ENCODE measurements at regions not wholly inside any gene's neighbourhood (a gene's known extent, or its start where the extent isn't known, plus 50 kb on each side); places are given as distances from the start of the nearest gene placed in this dataset.
"Not testable (repeated sequence)": the region's sequence is repeated elsewhere in the genome, so short reads cannot be mapped to it uniquely, and the experiment has no call there.

DNA sequence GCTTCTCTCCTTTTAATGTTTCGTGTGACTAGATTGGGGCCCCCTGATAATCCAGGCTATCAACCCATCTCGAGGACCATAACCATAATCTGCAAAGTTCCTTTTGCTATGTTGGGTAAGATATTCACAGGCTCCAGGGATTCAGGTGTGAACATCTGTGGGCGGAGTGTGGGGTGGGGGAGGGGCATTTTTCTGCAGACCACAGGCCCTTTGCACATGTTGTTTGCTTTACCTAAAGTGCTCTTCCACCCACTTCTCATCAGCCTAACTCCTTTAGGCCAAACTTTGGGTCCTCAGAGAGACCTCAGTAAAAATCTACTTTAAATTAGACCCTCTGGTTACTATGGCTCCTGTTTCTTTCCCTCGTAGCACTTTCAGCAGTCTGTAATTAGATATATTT lies 284.4 kb downstream of the WDR11 start:
- Histone ChIP-seq H3K4me3 (no peak overlapping the region), H3K4me1 (no peaks in the 10 kb centered on the region), H3K27ac (no peak overlapping the region), H4K20me1 (no peaks in the 10 kb centered on the region), H3K27me3 (no peaks in the 10 kb centered on the region), H3K9ac (no peak overlapping the region), H3K9me3 (no peaks in the 10 kb centered on the region), H3K4me2 (no peak overlapping the region), H3K36me3 (no peaks in the 10 kb centered on the region)
- no peak for TF ChIP-seq Cebpa-rat (IDR thresholded peaks at IDR 0.05)

DNA sequence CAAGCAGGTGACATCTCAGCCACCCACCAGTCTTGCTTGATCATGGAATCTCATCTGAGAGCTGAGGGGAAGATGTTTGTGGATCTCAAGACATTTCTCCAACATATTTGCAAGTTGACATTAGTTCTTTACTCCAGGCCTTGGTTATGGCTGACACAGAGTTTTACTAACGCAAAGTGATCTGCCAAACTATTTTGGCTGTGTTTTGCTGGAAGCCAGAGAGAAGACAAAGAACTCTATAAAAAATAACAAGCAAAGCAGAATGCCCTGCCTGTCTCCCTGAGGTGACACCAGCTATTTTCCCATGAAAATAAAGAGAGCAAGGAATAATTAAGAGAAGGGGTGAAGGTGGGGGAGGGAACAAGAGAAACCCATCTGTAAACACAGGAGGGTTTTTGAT lies 286.4 kb downstream of the WDR11 start:
- Histone ChIP-seq H3K27ac (no peak overlapping the region), H3K27me3 (no peaks in the 10 kb centered on the region), H3K4me3 (no peak overlapping the region), H3K9me3 (peaks cover 11% of the 10 kb centered on the region), H3K9ac (no peak overlapping the region), H4K20me1 (no peaks in the 10 kb centered on the region), H3K36me3 (no peaks in the 10 kb centered on the region), H3K4me2 (no peak overlapping the region), H3K4me1 (no peaks in the 10 kb centered on the region)
- no peak for TF ChIP-seq Cebpa-rat (IDR thresholded peaks at IDR 0.05)

GRCh38 chr10:121138112-121138860 lies 287.1 kb downstream of the WDR11 start:
- H3K27ac ChIP-seq = no peak overlapping the region
- no peaks in the 10 kb centered on the region for H3K27me3 ChIP-seq
- no peak overlapping the region for H3K4me2 ChIP-seq
- H4K20me1 ChIP-seq = no peaks in the 10 kb centered on the region
- peaks cover 16% of the 10 kb centered on the region for H3K9me3 ChIP-seq
- no peak overlapping the region for H3K9ac ChIP-seq
- H3K4me3 ChIP-seq = no peak overlapping the region
- no peaks in the 10 kb centered on the region for H3K4me1 ChIP-seq
- no peak for TF ChIP-seq Cebpa-rat (IDR thresholded peaks at IDR 0.05)
- H3K36me3 ChIP-seq = no peaks in the 10 kb centered on the region

DNA sequence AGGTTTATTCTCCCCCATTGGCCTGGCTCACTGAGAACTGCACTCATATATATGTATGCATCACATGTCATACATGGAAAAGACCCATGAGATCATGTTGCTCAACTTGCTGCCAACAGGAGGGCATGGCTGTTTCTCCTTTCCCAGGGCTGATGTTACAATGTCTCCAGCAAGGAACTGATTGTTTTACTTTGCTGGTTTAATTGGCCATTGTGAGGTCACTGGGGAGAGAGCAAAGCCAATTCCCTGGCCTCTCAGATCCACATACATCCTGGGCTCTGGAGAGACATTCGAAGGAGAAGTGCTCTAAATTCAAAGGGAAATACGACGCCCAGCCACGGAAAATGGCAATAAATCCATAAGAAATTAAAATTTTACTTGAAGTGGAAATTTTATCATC lies 287.8 kb downstream of the WDR11 start:
- no peak for TF ChIP-seq Cebpa-rat (IDR thresholded peaks at IDR 0.05)
- Histone ChIP-seq H3K4me1 (no peaks in the 10 kb centered on the region), H3K4me3 (no peak overlapping the region), H3K27ac (no peak overlapping the region), H3K9ac (no peak overlapping the region), H3K9me3 (peaks cover 22% of the 10 kb centered on the region), H3K4me2 (no peak overlapping the region), H3K36me3 (no peaks in the 10 kb centered on the region), H3K27me3 (no peaks in the 10 kb centered on the region), H4K20me1 (no peaks in the 10 kb centered on the region)

DNA sequence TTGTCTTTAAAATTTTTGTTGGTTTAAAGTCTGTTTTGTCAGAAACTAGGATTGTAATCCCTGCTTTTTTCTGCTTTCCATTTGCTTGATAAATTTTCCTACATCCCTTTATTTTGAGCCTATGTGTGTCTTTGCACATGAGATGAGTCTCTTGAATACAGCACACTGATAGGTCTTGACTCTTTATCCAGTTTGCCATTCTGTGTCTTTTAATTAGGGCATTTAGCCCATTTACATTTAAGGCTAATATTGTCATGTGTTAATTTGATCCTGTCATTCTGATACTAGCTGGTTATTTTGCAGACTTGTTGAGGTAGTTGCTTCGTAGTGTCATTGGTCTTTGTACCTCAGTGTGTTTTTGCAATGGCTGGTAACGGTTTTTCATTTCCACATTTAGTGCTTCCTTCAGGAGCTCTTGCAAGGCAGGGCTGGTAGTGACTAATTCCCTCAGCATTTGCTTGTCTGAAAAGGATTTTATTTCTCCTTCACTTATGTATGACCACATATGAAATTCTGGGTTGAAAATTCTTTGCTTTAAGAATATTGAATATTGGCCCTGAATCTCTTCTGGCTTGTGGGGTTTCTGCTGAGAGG lies 294.7 kb downstream of the WDR11 start:
- not testable (repeated sequence) for H3K4me1 ChIP-seq, H4K20me1 ChIP-seq, H3K27me3 ChIP-seq, H3K9ac ChIP-seq, H3K4me2 ChIP-seq, H3K4me3 ChIP-seq, H3K27ac ChIP-seq, H3K36me3 ChIP-seq
- peaks cover 52% of the 10 kb centered on the region for H3K9me3 ChIP-seq

DNA sequence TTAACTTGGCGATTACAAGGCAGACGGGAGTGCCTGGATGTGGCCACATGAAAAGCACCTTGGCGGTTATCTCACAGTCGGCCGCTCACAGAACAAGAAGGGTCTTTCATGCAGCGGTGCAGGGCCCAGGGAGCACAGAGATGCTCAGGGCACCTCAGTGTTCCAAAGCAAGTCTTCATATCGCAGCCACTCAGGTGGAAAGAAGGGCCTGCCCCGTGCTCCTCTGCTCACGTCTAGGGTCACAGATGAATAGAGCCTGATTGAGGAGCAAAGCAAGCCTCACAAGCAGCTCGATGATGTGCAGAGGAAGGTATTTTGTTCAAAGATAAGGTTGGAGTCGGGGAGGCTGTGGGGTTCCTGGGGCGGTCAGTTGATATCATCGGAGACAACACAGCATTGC lies 297.8 kb downstream of the WDR11 start:
- Histone ChIP-seq H3K4me1 (no peaks in the 10 kb centered on the region), H3K4me2 (no peak overlapping the region), H3K9me3 (peaks cover 29% of the 10 kb centered on the region), H3K27ac (no peak overlapping the region), H3K36me3 (no peaks in the 10 kb centered on the region), H4K20me1 (no peaks in the 10 kb centered on the region), H3K4me3 (no peak overlapping the region), H3K27me3 (no peaks in the 10 kb centered on the region), H3K9ac (no peak overlapping the region)
- no peak for TF ChIP-seq Cebpa-rat (IDR thresholded peaks at IDR 0.05)

DNA sequence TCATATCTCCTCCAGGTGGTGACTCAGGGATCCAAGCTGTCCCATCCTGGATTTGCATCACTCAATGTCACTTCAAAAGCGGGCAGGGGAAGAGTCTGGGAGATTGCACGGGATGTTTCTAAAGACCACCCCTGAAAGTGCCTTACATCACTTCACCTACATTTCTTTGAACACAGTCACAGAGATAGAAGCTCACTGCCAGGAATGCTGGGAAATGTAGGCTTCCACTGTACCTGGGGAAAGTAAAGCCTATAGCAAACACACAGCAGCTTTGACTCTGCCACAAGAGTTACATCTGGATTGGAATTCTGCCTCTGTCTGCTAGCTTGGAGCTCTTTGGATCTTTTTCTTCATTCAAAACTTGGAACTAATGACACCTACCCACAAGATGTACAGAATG lies 300.9 kb downstream of the WDR11 start:
- Histone ChIP-seq H3K36me3 (no peaks in the 10 kb centered on the region), H3K9ac (no peak overlapping the region), H3K4me1 (no peaks in the 10 kb centered on the region), H3K27ac (no peak overlapping the region), H3K4me2 (no peak overlapping the region), H3K27me3 (no peaks in the 10 kb centered on the region), H4K20me1 (no peaks in the 10 kb centered on the region), H3K9me3 (no peaks in the 10 kb centered on the region), H3K4me3 (no peak overlapping the region)
- TF ChIP-seq Cebpa-rat (IDR thresholded peaks at IDR 0.05) = no peak

DNA sequence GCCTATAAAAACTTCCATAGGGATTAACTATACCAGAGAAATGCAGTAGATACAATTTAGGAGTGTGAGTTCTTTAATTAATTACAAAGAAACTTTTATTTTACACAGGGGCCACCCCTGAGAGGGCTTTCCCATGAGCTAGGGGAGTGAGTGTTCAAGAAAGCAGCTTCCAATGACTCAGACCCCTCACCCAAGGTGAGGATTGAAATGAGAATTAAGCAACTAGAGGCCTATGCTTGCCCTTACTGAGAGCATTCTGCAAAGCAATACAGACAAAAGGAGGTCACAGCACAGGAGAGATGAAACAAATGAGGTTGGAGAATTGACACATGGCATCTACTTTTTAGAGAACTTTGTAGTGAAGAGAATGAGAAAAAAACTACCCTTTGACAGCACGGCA lies 301.8 kb downstream of the WDR11 start:
- no peak overlapping the region for H3K27ac ChIP-seq
- H3K9me3 ChIP-seq = no peaks in the 10 kb centered on the region
- H3K4me2 ChIP-seq = no peak overlapping the region
- H3K9ac ChIP-seq = no peak overlapping the region
- no peaks in the 10 kb centered on the region for H4K20me1 ChIP-seq
- H3K4me1 ChIP-seq = no peaks in the 10 kb centered on the region
- no peak for TF ChIP-seq Cebpa-rat (IDR thresholded peaks at IDR 0.05)
- H3K27me3 ChIP-seq = no peaks in the 10 kb centered on the region
- no peak overlapping the region for H3K4me3 ChIP-seq
- H3K36me3 ChIP-seq = no peaks in the 10 kb centered on the region

- Histone ChIP-seq H3K4me3 (no peak overlapping the region), H3K4me2 (no peak overlapping the region)
- no peak for TF ChIP-seq Cebpa-rat (IDR thresholded peaks at IDR 0.05)
These were observed 303.1 kb downstream of the WDR11 start for GRCh38 chr10:121154310-121154709.

DNA sequence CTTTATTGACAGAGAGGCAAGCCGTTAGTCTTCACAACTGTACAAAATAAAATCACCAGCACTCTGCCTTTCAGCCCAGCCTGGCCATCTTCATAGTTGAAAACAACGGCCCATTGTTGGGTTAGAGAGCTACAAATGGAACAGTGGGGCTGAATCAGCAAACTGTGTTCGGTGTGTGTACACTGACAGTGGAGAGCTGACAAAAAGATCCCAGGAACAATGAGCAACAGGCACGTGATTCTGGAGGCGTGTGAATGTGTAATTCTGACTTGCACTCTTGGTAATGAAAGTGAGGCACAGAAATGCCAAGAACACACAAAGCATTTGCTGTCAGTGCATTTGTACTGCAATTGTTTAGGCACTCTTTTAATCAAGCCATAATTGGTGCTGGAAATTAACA lies 303.7 kb downstream of the WDR11 start:
- Histone ChIP-seq H3K4me1 (no peaks in the 10 kb centered on the region), H3K4me3 (no peak overlapping the region), H3K27me3 (no peaks in the 10 kb centered on the region), H3K4me2 (no peak overlapping the region), H3K36me3 (no peaks in the 10 kb centered on the region), H3K27ac (no peak overlapping the region), H4K20me1 (no peaks in the 10 kb centered on the region), H3K9ac (no peak overlapping the region), H3K9me3 (no peaks in the 10 kb centered on the region)
- no peak for TF ChIP-seq Cebpa-rat (IDR thresholded peaks at IDR 0.05)

More at GRCh38 chr10:121154310-121154709, 303.1 kb downstream of the WDR11 start:
- no peaks in the 10 kb centered on the region for H4K20me1 ChIP-seq
- no peaks in the 10 kb centered on the region for H3K27me3 ChIP-seq
- H3K36me3 ChIP-seq = no peaks in the 10 kb centered on the region
- H3K27ac ChIP-seq = no peak overlapping the region
- no peak overlapping the region for H3K9ac ChIP-seq
- no peaks in the 10 kb centered on the region for H3K9me3 ChIP-seq
- no peaks in the 10 kb centered on the region for H3K4me1 ChIP-seq

Measured in BLaER1 (cell line).